Neural progenitor cell (in vitro differentiated cells): ENCODE measurements at regions not wholly inside any gene's neighbourhood (a gene's known extent, or its start where the extent isn't known, plus 50 kb on each side); places are given as distances from the start of the nearest gene placed in this dataset.

Experiments
- DNase-seq: peaks from one replicate; pipeline ENCODE4 v3.0.0-alpha.2; 2016; ENCODE audit warnings: low spot score
- H2AFZ ChIP-seq: fragments of 200-600 bp; sonication (generic); replicated peaks from 2 replicates; pipeline ENCODE4 v1.6.1; 2016; ENCODE audit warnings: antibody characterized with exemption
- H3F3A ChIP-seq: fragments of 200-600 bp; sonication (generic); 2 replicates; pipeline ENCODE4 v1.6.1; 2016; ENCODE audit warnings: antibody characterized with exemption, low read depth
- H3K27ac ChIP-seq: fragments of 200-600 bp; sonication (generic); 2 replicates; pipeline ENCODE4 v1.5.1; 2016; ENCODE audit warnings: mild to moderate bottlenecking
- H3K27me3 ChIP-seq: fragments of 200-600 bp; sonication (generic); 2 replicates; pipeline ENCODE4 v1.6.1; 2016; ENCODE audit warnings: mild to moderate bottlenecking, moderate library complexity
- H3K36me3 ChIP-seq: fragments of 200-600 bp; sonication (generic); 2 replicates; pipeline ENCODE4 v1.5.1; 2016
- H3K4me1 ChIP-seq: fragments of 200-600 bp; sonication (generic); 2 replicates; pipeline ENCODE4 v1.6.1; 2016; ENCODE audit warnings: mixed run types
- H3K4me2 ChIP-seq: fragments of 200-600 bp; sonication (generic); 2 replicates; pipeline ENCODE4 v1.6.1; 2016
- H3K4me3 ChIP-seq: fragments of 200-600 bp; sonication (generic); 2 replicates; pipeline ENCODE4 v1.5.1; 2016
- H3K79me2 ChIP-seq: fragments of 200-600 bp; sonication (generic); 2 replicates; pipeline ENCODE4 v1.6.1; 2016; ENCODE audit warnings: low read depth
- H3K9ac ChIP-seq: fragments of 200-600 bp; sonication (generic); 2 replicates; pipeline ENCODE4 v1.6.1; 2016
- H3K9me3 ChIP-seq: fragments of 200-600 bp; sonication (generic); 2 replicates; pipeline ENCODE4 v1.5.1; 2016; ENCODE audit warnings: low read depth
- H4K20me1 ChIP-seq: fragments of 200-600 bp; sonication (generic); 2 replicates; pipeline ENCODE4 v1.6.1; 2016; ENCODE audit warnings: low read depth
- H3K27ac Mint-ChIP-seq: 3 replicates; pipeline ENCODE4 v1.8.0; 2021; ENCODE audit warnings: mixed read lengths
- H3K27me3 Mint-ChIP-seq: 2 replicates; pipeline ENCODE4 v1.8.0; 2022; ENCODE audit warnings: low read depth, mild to moderate bottlenecking, inconsistent platforms, moderate library complexity, mixed read lengths; ENCODE audit not compliant: insufficient read depth
- H3K36me3 Mint-ChIP-seq: 3 replicates; pipeline ENCODE4 v1.8.0; 2021; ENCODE audit warnings: mixed read lengths
- H3K4me1 Mint-ChIP-seq: 3 replicates; pipeline ENCODE4 v1.8.0; 2021; ENCODE audit warnings: mixed read lengths
- H3K4me3 Mint-ChIP-seq: 3 replicates; pipeline ENCODE4 v1.8.0; 2021; ENCODE audit warnings: mild to moderate bottlenecking, moderate library complexity, mixed read lengths
- H3K9me3 Mint-ChIP-seq: 3 replicates; pipeline ENCODE4 v1.8.0; 2020; ENCODE audit warnings: mixed read lengths
- CTCF ChIP-seq: fragments of 200-600 bp; sonication (generic); IDR thresholded peaks from 2 replicates; pipeline ENCODE4 v1.5.1; 2017; ENCODE audit warnings: antibody characterized with exemption, mild to moderate bottlenecking
- EZH2 ChIP-seq: fragments of 200-600 bp; sonication (generic); IDR thresholded peaks from 2 replicates; pipeline ENCODE4 v1.6.1; 2017; ENCODE audit warnings: antibody characterized with exemption, mild to moderate bottlenecking, moderate library complexity
- EZH2phosphoT487 ChIP-seq: fragments of 200-600 bp; sonication (generic); IDR thresholded peaks from 2 replicates; pipeline ENCODE4 v1.6.1; 2017; ENCODE audit warnings: antibody characterized with exemption

DNA sequence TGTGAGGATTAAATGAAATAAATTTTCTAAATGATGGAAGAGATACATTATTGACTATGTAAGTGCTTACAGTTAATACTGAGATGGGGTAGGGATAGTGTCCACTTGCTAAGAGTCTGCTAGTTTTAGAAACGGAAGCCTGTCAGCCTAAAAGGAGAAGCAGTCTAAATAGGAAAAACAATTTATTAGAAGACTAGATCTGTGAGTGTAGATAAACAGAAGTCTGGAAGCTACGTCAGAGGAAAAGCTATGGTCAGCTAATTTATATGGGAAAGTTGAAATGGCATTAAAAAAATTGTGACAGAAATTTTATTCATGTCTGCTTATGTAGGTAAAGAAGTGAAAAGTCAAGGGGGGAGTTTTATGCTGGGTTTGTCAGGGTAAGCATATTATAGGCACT lies 1338.4 kb upstream of the CHAC2 start:
- no peaks in the 10 kb centered on the region for H3K79me2 ChIP-seq
- DNase-seq = no peak
- no peaks in the 10 kb centered on the region for H3K4me1 ChIP-seq
- H3K27ac ChIP-seq = no peak overlapping the region
- H3K27me3 Mint-ChIP-seq = peaks cover 2% of the 10 kb centered on the region
- no peak overlapping the region for H2AFZ ChIP-seq
- no peaks in the 10 kb centered on the region for H3K36me3 ChIP-seq
- H3K9me3 ChIP-seq = no peaks in the 10 kb centered on the region
- no peaks in the 10 kb centered on the region for H3F3A ChIP-seq
- H3K9me3 Mint-ChIP-seq = peaks cover 2% of the 10 kb centered on the region
- no peak overlapping the region for H3K9ac ChIP-seq
- H3K4me2 ChIP-seq = no peak overlapping the region
- H3K36me3 Mint-ChIP-seq = no peaks in the 10 kb centered on the region
- TF ChIP-seq EZH2phosphoT487 = no peak
- no peak for TF ChIP-seq CTCF
- TF ChIP-seq EZH2 = no peak
- H3K4me3 Mint-ChIP-seq = no peak overlapping the region
- H4K20me1 ChIP-seq = no peaks in the 10 kb centered on the region
- no peak overlapping the region for H3K4me3 ChIP-seq
- no peaks in the 10 kb centered on the region for H3K27me3 ChIP-seq
- H3K27ac Mint-ChIP-seq = no peak overlapping the region
- H3K4me1 Mint-ChIP-seq = no peaks in the 10 kb centered on the region

DNA sequence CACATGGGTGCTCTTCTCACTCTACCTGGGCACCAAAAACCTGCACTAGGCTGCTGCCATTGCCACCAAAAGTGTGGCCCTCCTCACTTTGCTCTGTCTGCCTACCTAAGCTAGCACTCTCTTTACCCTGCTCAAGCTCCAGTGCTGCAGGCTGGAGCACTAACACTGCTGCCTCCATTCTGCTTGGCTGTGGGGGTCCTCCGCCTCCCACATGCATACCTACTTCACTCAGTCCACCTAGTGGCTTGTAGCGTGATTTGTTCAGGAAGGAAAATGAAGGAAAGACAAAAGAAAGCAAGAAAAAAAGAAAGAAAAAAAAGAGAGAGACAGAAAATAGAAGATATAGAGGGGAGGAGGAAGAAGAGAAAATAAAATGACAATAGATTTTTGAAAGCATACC lies 1339.4 kb upstream of the CHAC2 start:
- Histone ChIP-seq H2AFZ (peak overlapping the region; percentile 96), H3K4me3 (no peak overlapping the region), H3K36me3 (no peaks in the 10 kb centered on the region), H3K9ac (no peak overlapping the region), H3F3A (no peaks in the 10 kb centered on the region), H3K4me1 (no peaks in the 10 kb centered on the region), H3K79me2 (no peaks in the 10 kb centered on the region), H3K27me3 (no peaks in the 10 kb centered on the region), H4K20me1 (no peaks in the 10 kb centered on the region), H3K4me2 (peak overlapping the region; percentile 18), H3K9me3 (no peaks in the 10 kb centered on the region), H3K27ac (no peak overlapping the region)
- Mint-ChIP-seq H3K27ac (no peak overlapping the region), H3K4me3 (no peak overlapping the region), H3K4me1 (no peaks in the 10 kb centered on the region), H3K36me3 (no peaks in the 10 kb centered on the region), H3K9me3 (peaks cover 2% of the 10 kb centered on the region), H3K27me3 (peaks cover 2% of the 10 kb centered on the region)
- DNase-seq = peak; percentile 63
- TF ChIP-seq EZH2phosphoT487 (no peak), CTCF (peak; percentile 51), EZH2 (no peak)

GRCh38 chr2:52423655-52424054 lies 1343.9 kb upstream of the CHAC2 start:
- Histone ChIP-seq H2AFZ (no peak overlapping the region), H3K79me2 (no peaks in the 10 kb centered on the region), H3K36me3 (no peaks in the 10 kb centered on the region), H3K4me2 (no peak overlapping the region), H3K27ac (no peak overlapping the region), H3F3A (no peaks in the 10 kb centered on the region), H3K9me3 (no peaks in the 10 kb centered on the region), H3K9ac (no peak overlapping the region), H3K27me3 (no peaks in the 10 kb centered on the region), H3K4me3 (no peak overlapping the region), H4K20me1 (no peaks in the 10 kb centered on the region), H3K4me1 (no peaks in the 10 kb centered on the region)
- no peak overlapping the region for H3K27ac Mint-ChIP-seq
- no peaks in the 10 kb centered on the region for H3K4me1 Mint-ChIP-seq
- no peaks in the 10 kb centered on the region for H3K36me3 Mint-ChIP-seq
- no peak overlapping the region for H3K4me3 Mint-ChIP-seq
- DNase-seq = no peak
- H3K27me3 Mint-ChIP-seq = no peaks in the 10 kb centered on the region
- peaks cover 13% of the 10 kb centered on the region for H3K9me3 Mint-ChIP-seq
- TF ChIP-seq EZH2 (no peak), EZH2phosphoT487 (no peak), CTCF (no peak)

DNA sequence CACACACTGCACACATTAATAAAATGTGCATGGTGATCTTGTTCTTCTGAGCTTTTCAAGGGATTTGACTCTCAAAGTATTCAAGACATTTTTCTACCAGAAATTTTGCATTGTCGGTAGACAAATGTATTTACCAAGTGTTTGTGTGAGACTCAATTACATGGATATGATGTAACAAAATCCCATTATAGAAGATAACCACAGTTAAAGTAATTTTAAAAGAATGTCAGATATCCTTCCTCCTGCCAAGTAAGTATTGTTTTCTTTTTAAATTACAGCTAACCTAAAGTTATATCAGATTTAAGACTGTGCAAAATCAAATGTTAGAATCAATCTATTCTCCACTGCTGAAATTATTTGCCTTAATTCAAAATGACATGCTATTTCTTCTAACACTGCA lies 1344.5 kb upstream of the CHAC2 start:
- no peak overlapping the region for H3K9ac ChIP-seq
- TF ChIP-seq EZH2phosphoT487 (no peak), EZH2 (no peak), CTCF (no peak)
- H3K4me1 ChIP-seq = no peaks in the 10 kb centered on the region

More for the DNA sequence above, 1344.5 kb upstream of the CHAC2 start:
- Mint-ChIP-seq H3K27me3 (no peaks in the 10 kb centered on the region), H3K9me3 (peaks cover 15% of the 10 kb centered on the region), H3K36me3 (no peaks in the 10 kb centered on the region), H3K27ac (no peak overlapping the region), H3K4me1 (no peaks in the 10 kb centered on the region), H3K4me3 (no peak overlapping the region)
- H3K36me3 ChIP-seq = no peaks in the 10 kb centered on the region
- no peak overlapping the region for H3K4me3 ChIP-seq
- H3K27me3 ChIP-seq = no peaks in the 10 kb centered on the region
- no peaks in the 10 kb centered on the region for H4K20me1 ChIP-seq
- H3K27ac ChIP-seq = no peak overlapping the region
- DNase-seq = no peak
- H2AFZ ChIP-seq = no peak overlapping the region
- no peaks in the 10 kb centered on the region for H3K79me2 ChIP-seq
- no peak overlapping the region for H3K4me2 ChIP-seq
- no peaks in the 10 kb centered on the region for H3K9me3 ChIP-seq
- H3F3A ChIP-seq = no peaks in the 10 kb centered on the region
